ENCODE measurements at regions not wholly inside any gene's neighbourhood (a gene's known extent, or its start where the extent isn't known, plus 50 kb on each side); places are given as distances from the start of the nearest gene placed in this dataset.

DNA sequence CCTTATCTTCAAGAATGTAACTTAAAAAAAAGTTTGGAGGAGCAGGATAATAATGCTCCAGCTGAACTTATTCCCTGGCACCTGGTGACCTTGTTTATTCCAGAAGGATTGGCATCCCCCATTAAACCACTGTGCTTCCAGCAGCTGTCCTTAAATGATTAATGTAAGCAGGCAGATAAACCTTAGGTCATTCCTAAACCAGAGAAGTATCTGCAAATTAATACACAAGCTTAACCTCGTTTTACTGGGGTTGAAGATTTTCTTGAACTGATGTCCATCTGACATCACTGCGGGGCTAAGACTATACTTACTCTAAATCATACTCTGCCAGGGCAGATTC lies 116.1 kb upstream of the PALS2 start:
- TF ChIP-seq, protein P1, sequence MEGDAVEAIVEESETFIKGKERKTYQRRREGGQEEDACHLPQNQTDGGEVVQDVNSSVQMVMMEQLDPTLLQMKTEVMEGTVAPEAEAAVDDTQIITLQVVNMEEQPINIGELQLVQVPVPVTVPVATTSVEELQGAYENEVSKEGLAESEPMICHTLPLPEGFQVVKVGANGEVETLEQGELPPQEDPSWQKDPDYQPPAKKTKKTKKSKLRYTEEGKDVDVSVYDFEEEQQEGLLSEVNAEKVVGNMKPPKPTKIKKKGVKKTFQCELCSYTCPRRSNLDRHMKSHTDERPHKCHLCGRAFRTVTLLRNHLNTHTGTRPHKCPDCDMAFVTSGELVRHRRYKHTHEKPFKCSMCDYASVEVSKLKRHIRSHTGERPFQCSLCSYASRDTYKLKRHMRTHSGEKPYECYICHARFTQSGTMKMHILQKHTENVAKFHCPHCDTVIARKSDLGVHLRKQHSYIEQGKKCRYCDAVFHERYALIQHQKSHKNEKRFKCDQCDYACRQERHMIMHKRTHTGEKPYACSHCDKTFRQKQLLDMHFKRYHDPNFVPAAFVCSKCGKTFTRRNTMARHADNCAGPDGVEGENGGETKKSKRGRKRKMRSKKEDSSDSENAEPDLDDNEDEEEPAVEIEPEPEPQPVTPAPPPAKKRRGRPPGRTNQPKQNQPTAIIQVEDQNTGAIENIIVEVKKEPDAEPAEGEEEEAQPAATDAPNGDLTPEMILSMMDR (conservative IDR thresholded peaks at IDR 0.05) = no peak
- no peak for TF ChIP-seq ZFX (IDR thresholded peaks at IDR 0.05)

Measured in C4-2B (cell line).